ENCODE measurements at regions not wholly inside any gene's neighbourhood (a gene's known extent, or its start where the extent isn't known, plus 50 kb on each side); places are given as distances from the start of the nearest gene placed in this dataset.

DNA sequence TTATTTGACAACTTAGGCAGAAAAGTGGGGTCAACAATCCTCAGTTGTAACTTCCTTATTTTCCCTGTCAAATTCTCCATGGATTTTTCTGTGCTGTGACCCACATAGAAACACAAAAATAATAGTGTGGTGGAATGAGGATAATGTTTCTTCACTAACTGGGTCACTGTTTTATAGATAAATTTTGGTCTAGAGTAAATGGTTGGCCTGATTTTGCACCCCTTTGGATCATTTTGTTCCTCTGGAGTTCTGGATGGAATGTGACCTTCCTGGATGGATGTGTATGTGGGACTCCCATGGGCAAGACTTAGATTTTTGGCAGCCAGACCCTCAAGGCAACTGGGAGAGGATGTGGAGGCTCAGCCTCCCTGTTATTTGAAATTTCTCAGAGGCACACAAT is 52.7 kb upstream of the RNU6-8 start:
- TF ChIP-seq, protein P1, sequence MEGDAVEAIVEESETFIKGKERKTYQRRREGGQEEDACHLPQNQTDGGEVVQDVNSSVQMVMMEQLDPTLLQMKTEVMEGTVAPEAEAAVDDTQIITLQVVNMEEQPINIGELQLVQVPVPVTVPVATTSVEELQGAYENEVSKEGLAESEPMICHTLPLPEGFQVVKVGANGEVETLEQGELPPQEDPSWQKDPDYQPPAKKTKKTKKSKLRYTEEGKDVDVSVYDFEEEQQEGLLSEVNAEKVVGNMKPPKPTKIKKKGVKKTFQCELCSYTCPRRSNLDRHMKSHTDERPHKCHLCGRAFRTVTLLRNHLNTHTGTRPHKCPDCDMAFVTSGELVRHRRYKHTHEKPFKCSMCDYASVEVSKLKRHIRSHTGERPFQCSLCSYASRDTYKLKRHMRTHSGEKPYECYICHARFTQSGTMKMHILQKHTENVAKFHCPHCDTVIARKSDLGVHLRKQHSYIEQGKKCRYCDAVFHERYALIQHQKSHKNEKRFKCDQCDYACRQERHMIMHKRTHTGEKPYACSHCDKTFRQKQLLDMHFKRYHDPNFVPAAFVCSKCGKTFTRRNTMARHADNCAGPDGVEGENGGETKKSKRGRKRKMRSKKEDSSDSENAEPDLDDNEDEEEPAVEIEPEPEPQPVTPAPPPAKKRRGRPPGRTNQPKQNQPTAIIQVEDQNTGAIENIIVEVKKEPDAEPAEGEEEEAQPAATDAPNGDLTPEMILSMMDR (IDR thresholded peaks at IDR 0.05), result no peak
- TF ChIP-seq EZH2phosphoT487 (IDR thresholded peaks at IDR 0.05), result no peak
- TF ChIP-seq EZH2 (IDR thresholded peaks at IDR 0.05), result no peak

All from neural progenitor cell (in vitro differentiated cells).